ENCODE measurements at regions not wholly inside any gene's neighbourhood (a gene's known extent, or its start where the extent isn't known, plus 50 kb on each side); places are given as distances from the start of the nearest gene placed in this dataset.

DNA sequence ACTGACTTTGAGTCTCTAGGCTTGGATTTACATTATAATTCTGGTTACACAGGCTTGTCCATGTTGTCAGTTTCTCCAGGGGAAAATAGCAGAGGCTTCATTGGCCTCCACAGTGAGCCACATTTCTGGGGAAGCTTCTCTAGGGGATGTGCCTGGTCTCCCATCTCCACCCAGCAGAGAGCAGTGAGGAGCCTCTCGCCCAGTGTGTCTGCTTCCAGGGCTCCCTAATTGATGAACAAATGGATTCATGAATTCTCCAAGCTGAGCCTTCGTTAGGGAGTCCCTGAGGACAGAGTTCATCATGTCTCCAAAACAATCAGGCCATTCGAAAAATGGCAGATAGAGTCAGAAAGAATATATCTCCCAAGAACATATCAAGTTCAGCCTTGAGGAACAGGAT is 162.4 kb upstream of the TOX3 start:
- Histone ChIP-seq H3K79me2 (ENCODE audit: low read length) (no peaks in the 10 kb centered on the region), H3K4me1 (ENCODE audit: insufficient read depth, low read length) (no peaks in the 10 kb centered on the region), H3K27ac (ENCODE audit: low read length) (no peak overlapping the region), H4K20me1 (ENCODE audit: low read length) (no peaks in the 10 kb centered on the region), H3K9me3 (ENCODE audit: low read length) (no peaks in the 10 kb centered on the region), H2AFZ (ENCODE audit: low read length) (no peak overlapping the region), H3K36me3 (ENCODE audit: low read depth, low read length) (no peaks in the 10 kb centered on the region), H3K4me3 (ENCODE audit: low read length) (no peak overlapping the region), H3K9ac (ENCODE audit: low read length) (no peak overlapping the region), H3K9me2 (replicated peaks; ENCODE audit: low read length) (no peaks in the 10 kb centered on the region), H3K27me3 (ENCODE audit: low read length) (no peaks in the 10 kb centered on the region), H3F3A (ENCODE audit: low read length, unreplicated experiment) (no peaks in the 10 kb centered on the region), H3K4me2 (ENCODE audit: low read length) (no peak overlapping the region)
- ChIA-PET POLR2A (ENCODE audit: unreplicated experiment) (no interaction called here), CTCF (no interaction called here)
- no TSS peak for BruUV-seq (replicated peaks)
- intact Hi-C loops (cut with micrococcal nuclease) = no loop called here
- DNase-seq (no peak), ATAC-seq (no peak)
- TF ChIP-seq EZH2phosphoT487 (IDR thresholded peaks at IDR 0.05; ENCODE audit: borderline replicate concordance, low read length) (no peak), CTCF (conservative IDR thresholded peaks at IDR 0.05; ENCODE audit: low read depth, low read length) (no peak), EZH2 (IDR thresholded peaks at IDR 0.05; ENCODE audit: low read length, unreplicated experiment) (no peak)

DNA sequence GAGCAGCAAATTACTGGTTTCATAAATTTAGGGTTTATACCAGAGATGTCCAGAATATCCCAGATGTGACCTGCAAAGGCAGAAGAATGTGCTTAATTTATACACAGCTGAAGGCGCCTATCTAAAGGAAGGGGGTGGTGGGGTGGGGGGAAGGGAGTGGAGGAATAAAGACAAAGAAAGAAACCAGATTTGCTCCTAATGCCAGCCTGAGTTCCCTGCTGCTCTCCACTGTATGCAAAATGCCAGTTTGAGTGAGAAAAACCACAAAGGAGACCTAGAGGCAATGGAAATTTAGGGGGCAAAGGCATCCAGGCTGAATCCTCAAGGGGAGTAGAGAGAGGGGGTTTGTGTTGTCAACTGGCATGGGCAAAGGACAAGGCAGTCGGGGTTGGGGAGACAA is 161.5 kb upstream of the TOX3 start:
- Histone ChIP-seq H2AFZ (ENCODE audit: low read length) (no peak overlapping the region), H3K9me2 (replicated peaks; ENCODE audit: low read length) (no peaks in the 10 kb centered on the region), H3K79me2 (ENCODE audit: low read length) (no peaks in the 10 kb centered on the region), H3F3A (ENCODE audit: low read length, unreplicated experiment) (no peaks in the 10 kb centered on the region), H3K27ac (ENCODE audit: low read length) (no peak overlapping the region), H3K4me1 (ENCODE audit: insufficient read depth, low read length) (no peaks in the 10 kb centered on the region), H3K4me3 (ENCODE audit: low read length) (no peak overlapping the region), H3K36me3 (ENCODE audit: low read depth, low read length) (no peaks in the 10 kb centered on the region), H3K4me2 (ENCODE audit: low read length) (no peak overlapping the region), H3K9me3 (ENCODE audit: low read length) (no peaks in the 10 kb centered on the region), H3K9ac (ENCODE audit: low read length) (no peak overlapping the region), H3K27me3 (ENCODE audit: low read length) (no peaks in the 10 kb centered on the region), H4K20me1 (ENCODE audit: low read length) (no peaks in the 10 kb centered on the region)
- no peak for TF ChIP-seq EZH2phosphoT487 (IDR thresholded peaks at IDR 0.05; ENCODE audit: borderline replicate concordance, low read length)
- TF ChIP-seq EZH2 (IDR thresholded peaks at IDR 0.05; ENCODE audit: low read length, unreplicated experiment) = no peak
- no peak for TF ChIP-seq CTCF (conservative IDR thresholded peaks at IDR 0.05; ENCODE audit: low read depth, low read length)
- CTCF ChIA-PET = no interaction called here
- ATAC-seq (no peak), DNase-seq (no peak)
- no TSS peak for BruUV-seq (replicated peaks)
- intact Hi-C loops (cut with micrococcal nuclease) = no loop called here
- POLR2A ChIA-PET (ENCODE audit: unreplicated experiment) = no interaction called here

DNA sequence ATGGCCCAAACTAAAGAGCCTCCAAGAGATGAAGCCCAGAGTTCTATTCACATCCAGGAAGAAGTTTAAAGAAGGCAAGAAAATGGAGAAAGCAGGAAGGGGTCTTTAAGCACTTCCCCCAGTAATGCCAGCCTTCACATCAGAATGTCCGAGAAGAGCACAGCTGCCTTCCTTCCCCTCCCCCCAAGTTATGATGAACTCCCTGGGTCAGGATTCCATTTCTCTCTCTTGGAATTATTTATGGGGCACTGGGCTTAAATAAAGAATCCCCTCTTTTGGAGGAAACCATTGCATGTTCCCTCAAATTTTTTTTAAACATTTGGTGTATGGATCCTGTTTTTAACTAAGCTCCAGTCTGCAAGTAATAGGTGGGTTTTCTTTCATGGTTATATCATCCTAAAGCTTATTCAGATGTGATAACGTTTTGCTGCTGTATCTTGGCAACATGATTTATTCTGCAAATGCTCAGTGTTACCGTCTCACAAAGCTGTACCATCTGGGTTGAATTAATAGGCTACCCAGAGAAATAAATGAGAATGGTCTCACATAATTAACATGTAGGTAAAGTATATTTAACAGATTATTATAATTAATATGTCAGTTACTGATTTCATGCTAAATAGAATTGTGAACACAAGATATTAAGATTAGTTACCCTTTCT is 160.9 kb upstream of the TOX3 start:
- H3K27ac ChIP-seq (ENCODE audit: low read length) = no peak overlapping the region
- ChIA-PET POLR2A (ENCODE audit: unreplicated experiment) (no interaction called here), CTCF (no interaction called here)
- H3K9me3 ChIP-seq (ENCODE audit: low read length) = no peaks in the 10 kb centered on the region
- H3K79me2 ChIP-seq (ENCODE audit: low read length) = no peaks in the 10 kb centered on the region
- H3K4me3 ChIP-seq (ENCODE audit: low read length) = no peak overlapping the region
- H3F3A ChIP-seq (ENCODE audit: low read length, unreplicated experiment) = no peaks in the 10 kb centered on the region
- intact Hi-C loops (cut with micrococcal nuclease) = no loop called here
- no peaks in the 10 kb centered on the region for H3K27me3 ChIP-seq (ENCODE audit: low read length)
- no TSS peak for BruUV-seq (replicated peaks)
- H3K36me3 ChIP-seq (ENCODE audit: low read depth, low read length) = no peaks in the 10 kb centered on the region
- H3K4me1 ChIP-seq (ENCODE audit: insufficient read depth, low read length) = no peaks in the 10 kb centered on the region
- no peaks in the 10 kb centered on the region for H3K9me2 ChIP-seq (replicated peaks; ENCODE audit: low read length)
- H3K4me2 ChIP-seq (ENCODE audit: low read length) = no peak overlapping the region
- H4K20me1 ChIP-seq (ENCODE audit: low read length) = no peaks in the 10 kb centered on the region
- no peak for DNase-seq
- no peak overlapping the region for H3K9ac ChIP-seq (ENCODE audit: low read length)
- no peak for ATAC-seq
- H2AFZ ChIP-seq (ENCODE audit: low read length) = no peak overlapping the region
- TF ChIP-seq CTCF (conservative IDR thresholded peaks at IDR 0.05; ENCODE audit: low read depth, low read length) (no peak), EZH2 (IDR thresholded peaks at IDR 0.05; ENCODE audit: low read length, unreplicated experiment) (no peak), EZH2phosphoT487 (IDR thresholded peaks at IDR 0.05; ENCODE audit: borderline replicate concordance, low read length) (no peak)

All from PC-3 (cell line).